ENCODE measurements at regions not wholly inside any gene's neighbourhood (a gene's known extent, or its start where the extent isn't known, plus 50 kb on each side); places are given as distances from the start of the nearest gene placed in this dataset.

DNA sequence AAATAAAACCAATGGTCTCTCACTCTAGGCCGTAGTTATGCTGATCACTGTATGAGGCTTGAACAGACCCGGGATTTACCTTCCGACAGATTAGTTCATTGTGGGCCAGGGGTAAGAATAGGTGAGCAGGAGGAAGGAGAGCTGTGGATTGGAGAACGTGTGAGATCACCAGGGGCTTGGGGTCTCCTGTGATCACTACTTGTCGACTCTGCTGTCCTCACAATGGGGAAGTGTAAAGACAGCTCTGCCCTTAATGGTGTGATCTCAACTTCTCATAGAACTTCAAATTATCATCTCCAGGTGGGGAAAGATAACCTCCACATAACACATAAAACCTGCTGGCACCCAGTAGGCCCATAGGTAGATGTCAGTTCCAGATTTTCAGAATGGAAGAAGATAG lies 56.2 kb upstream of the RPS6KA3 start:
- TF ChIP-seq, protein P1, sequence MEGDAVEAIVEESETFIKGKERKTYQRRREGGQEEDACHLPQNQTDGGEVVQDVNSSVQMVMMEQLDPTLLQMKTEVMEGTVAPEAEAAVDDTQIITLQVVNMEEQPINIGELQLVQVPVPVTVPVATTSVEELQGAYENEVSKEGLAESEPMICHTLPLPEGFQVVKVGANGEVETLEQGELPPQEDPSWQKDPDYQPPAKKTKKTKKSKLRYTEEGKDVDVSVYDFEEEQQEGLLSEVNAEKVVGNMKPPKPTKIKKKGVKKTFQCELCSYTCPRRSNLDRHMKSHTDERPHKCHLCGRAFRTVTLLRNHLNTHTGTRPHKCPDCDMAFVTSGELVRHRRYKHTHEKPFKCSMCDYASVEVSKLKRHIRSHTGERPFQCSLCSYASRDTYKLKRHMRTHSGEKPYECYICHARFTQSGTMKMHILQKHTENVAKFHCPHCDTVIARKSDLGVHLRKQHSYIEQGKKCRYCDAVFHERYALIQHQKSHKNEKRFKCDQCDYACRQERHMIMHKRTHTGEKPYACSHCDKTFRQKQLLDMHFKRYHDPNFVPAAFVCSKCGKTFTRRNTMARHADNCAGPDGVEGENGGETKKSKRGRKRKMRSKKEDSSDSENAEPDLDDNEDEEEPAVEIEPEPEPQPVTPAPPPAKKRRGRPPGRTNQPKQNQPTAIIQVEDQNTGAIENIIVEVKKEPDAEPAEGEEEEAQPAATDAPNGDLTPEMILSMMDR (IDR thresholded peaks at IDR 0.05): no peak
- no peak for TF ChIP-seq POLR2A (IDR thresholded peaks at IDR 0.05)
- no peak for DNase-seq

DNA sequence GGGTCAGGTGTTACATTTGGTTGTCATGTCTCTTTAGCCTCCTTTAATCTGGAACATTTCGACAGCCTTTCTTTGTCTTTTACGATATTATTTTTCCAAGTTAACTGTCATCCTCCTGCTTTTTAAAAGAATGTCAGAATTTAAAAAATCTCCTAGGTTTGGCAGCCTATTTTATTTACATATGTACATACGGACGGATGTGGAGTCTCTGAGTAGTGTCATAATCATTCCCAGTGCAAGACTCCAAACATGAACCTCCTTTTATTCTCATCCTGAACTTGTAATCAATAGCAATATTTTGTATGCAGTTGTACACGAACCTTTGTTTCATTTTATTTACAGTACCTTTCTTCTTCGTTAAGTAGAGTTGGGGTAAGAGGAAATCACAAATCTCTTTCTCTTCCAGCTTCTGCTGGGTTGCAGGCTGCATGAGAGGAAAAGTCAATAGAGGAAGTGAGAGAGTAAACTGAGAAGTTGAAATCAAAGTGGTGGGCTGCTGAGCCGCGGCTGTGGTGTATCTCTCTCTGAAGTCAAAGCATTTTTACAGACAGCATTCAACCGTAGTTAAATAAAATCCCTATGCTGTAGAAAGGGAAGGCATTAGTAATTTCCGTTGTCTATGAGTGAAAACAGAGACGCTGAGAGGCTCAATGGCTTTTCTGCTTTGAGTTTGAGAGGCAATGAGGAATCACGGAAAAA lies 53.9 kb upstream of the RPS6KA3 start:
- Histone ChIP-seq H3K4me3 (no peak overlapping the region), H3K9me3 (no peaks in the 10 kb centered on the region), H3K27ac (no peak overlapping the region), H3K27me3 (no peaks in the 10 kb centered on the region), H3K36me3 (no peaks in the 10 kb centered on the region), H3K4me1 (no peaks in the 10 kb centered on the region)
- intact Hi-C loops (cut with DNase I; ENCODE audit: low total_unique reads): no loop called here
- DNase-seq: no peak
- no peak for TF ChIP-seq POLR2A (IDR thresholded peaks at IDR 0.05)
- TF ChIP-seq, protein P1 (IDR thresholded peaks at IDR 0.05): no peak

More for the DNA sequence above, 56.2 kb upstream of the RPS6KA3 start:
- Histone ChIP-seq H3K4me1 (no peaks in the 10 kb centered on the region), H3K27ac (no peak overlapping the region), H3K36me3 (no peaks in the 10 kb centered on the region), H3K27me3 (no peaks in the 10 kb centered on the region), H3K4me3 (no peak overlapping the region), H3K9me3 (no peaks in the 10 kb centered on the region)
- intact Hi-C loops (cut with DNase I; ENCODE audit: low total_unique reads): no loop called here

DNA sequence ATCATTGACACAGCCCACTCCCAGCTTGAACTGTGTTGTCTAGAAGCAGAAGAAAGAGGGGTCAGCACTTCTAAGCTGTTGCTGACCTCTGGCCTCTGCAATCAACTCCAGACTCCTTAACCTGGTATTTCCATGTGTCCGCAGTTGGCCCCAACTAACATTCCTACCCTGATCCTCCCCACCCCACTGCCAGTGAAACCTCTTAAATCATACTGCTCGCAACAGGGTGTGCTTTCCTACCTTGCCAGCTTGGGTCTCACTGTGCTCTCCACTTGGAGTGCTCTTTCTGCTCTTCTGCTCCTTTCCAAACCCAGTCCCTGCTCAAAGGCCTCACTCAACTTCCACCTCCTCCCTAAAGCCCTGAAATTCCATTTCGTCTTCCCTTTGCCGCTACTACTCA lies 52.3 kb upstream of the RPS6KA3 start:
- intact Hi-C loops (cut with DNase I; ENCODE audit: low total_unique reads): no loop called here
- Histone ChIP-seq H3K9me3 (no peaks in the 10 kb centered on the region), H3K4me3 (no peak overlapping the region), H3K4me1 (no peaks in the 10 kb centered on the region), H3K27ac (no peak overlapping the region), H3K36me3 (no peaks in the 10 kb centered on the region), H3K27me3 (no peaks in the 10 kb centered on the region)
- no peak for TF ChIP-seq POLR2A (IDR thresholded peaks at IDR 0.05)
- TF ChIP-seq, protein P1 (IDR thresholded peaks at IDR 0.05): no peak
- DNase-seq: no peak

DNA sequence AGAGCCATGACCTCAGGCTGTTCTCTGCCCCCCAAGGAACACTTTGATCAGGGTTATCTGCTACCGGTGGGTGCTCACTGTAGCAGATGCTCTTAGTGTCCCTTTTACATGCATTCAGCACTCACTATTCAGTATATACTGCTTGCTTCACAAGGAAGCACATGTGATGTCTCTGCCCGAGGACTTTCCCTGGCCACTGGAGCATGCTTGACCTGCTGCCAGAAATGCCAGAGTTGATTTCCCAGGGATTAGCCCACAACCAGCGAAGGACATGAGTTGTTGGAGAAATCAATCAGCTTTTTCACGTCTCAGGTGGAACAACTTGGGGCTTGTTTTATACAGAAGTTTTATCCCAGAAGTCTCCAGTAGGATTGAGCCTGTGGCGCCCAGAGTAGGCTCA lies 51.2 kb upstream of the RPS6KA3 start:
- H3K36me3 ChIP-seq: no peaks in the 10 kb centered on the region

More for the DNA sequence above, 51.2 kb upstream of the RPS6KA3 start:
- no peak overlapping the region for H3K27ac ChIP-seq
- no peak for DNase-seq
- TF ChIP-seq, protein P1 (IDR thresholded peaks at IDR 0.05): no peak
- TF ChIP-seq POLR2A (IDR thresholded peaks at IDR 0.05): no peak
- intact Hi-C loops (cut with DNase I; ENCODE audit: low total_unique reads): no loop called here
- no peaks in the 10 kb centered on the region for H3K4me1 ChIP-seq
- no peaks in the 10 kb centered on the region for H3K27me3 ChIP-seq
- H3K4me3 ChIP-seq: no peak overlapping the region
- H3K9me3 ChIP-seq: no peaks in the 10 kb centered on the region
